Kidney (tissue), 13 donors: ENCODE measurements at regions not wholly inside any gene's neighbourhood (a gene's known extent, or its start where the extent isn't known, plus 50 kb on each side); places are given as distances from the start of the nearest gene placed in this dataset.

Experiments used
- DNase-seq, 5 donors: peaks; one replicate each; pipeline ENCODE4 v3.0.0-alpha.2; 2013 to 2020
- FAIRE-seq: peaks from 2 replicates; lab custom pipeline; 2012; peaks lifted over from hg19 to GRCh38; lab: Jason Lieb, UNC
- H3K27ac ChIP-seq, 2 donors: one replicate each; pipeline ENCODE4 v1.7.0; 2013; ENCODE audit warnings: low read depth in 2 of 2, low read length in 2 of 2, inconsistent platforms in 1 of 2
- H3K27me3 ChIP-seq: one replicate; pipeline ENCODE4 v1.7.1; 2013; ENCODE audit warnings: low read length, inconsistent platforms; ENCODE audit not compliant: control insufficient read depth, insufficient read depth
- H3K36me3 ChIP-seq, 3 donors: one replicate each; pipeline versions ENCODE4 v1.7.0 to v1.7.1; 2013; ENCODE audit warnings: low read length in 3 of 3, control low read depth in 1 of 3, inconsistent platforms in 1 of 3; ENCODE audit not compliant: insufficient read depth in 3 of 3, control insufficient read depth in 2 of 3
- H3K4me1 ChIP-seq, 3 donors: one replicate each; pipeline versions ENCODE4 v1.7.0 to v1.7.1; 2013; ENCODE audit warnings: low read length in 3 of 3, inconsistent platforms in 1 of 3, low read depth in 1 of 3; ENCODE audit not compliant: control insufficient read depth in 2 of 3, insufficient read depth in 2 of 3
- H3K4me3 ChIP-seq, 3 donors: one replicate each; pipeline versions ENCODE4 v1.7.0 to v1.8.1; 2013; ENCODE audit warnings: low read length in 3 of 3, control low read depth in 1 of 3, inconsistent platforms in 1 of 3
- H3K9ac ChIP-seq, 3 donors: one replicate each; pipeline versions ENCODE4 v1.7.0 to v1.7.1; 2013; ENCODE audit warnings: low read length in 3 of 3, control low read depth in 1 of 3, inconsistent platforms in 1 of 3
- H3K9me3 ChIP-seq, 3 donors: one replicate each; pipeline versions ENCODE4 v1.7.0 to v1.7.1; 2013; ENCODE audit warnings: low read length in 3 of 3, control low read depth in 1 of 3, inconsistent platforms in 1 of 3; ENCODE audit not compliant: control insufficient read depth in 2 of 3, insufficient read depth in 1 of 3
- CTCF ChIP-seq: IDR thresholded peaks from 3 replicates; pipeline ENCODE4 v1.5.1; 2012; ENCODE audit warnings: mild to moderate bottlenecking, moderate library complexity, borderline replicate concordance; ENCODE audit not compliant: insufficient read depth; ENCODE audit errors: extremely low read depth
- intact Hi-C: fragments of 100-400 bp; cut with DNase I; formaldehyde crosslinking; loops from one replicate; pipeline ENCODE4 v1.11.1; 2022
- donor health status: control.
- donor health status: control.
- donor health status: control.
- donor health status: control.
- donor health status: control.
- donor health status: DM: yes; HTN: yes; CAD: no.
- donor health status: Normal renal cell carcinoma (clear cell type).

GRCh38 chr5:111901296-111901695 is 144.3 kb upstream of the NREP start:
- Histone ChIP-seq H3K9ac (no peak overlapping the region), H3K4me3 (no peak overlapping the region), H3K9me3 (peaks cover 0 to 12% (median 0%) of the 10 kb centered on the region in 3 donors), H3K4me1 (no peaks in the 10 kb centered on the region), H3K36me3 (no peaks in the 10 kb centered on the region), H3K27ac (no peak overlapping the region), H3K27me3 (no peaks in the 10 kb centered on the region)
- no peak for FAIRE-seq
- intact Hi-C loops = no loop called here
- TF ChIP-seq CTCF = no peak
- peak in 1 of 5 donors; percentile 8 for DNase-seq

- Histone ChIP-seq H3K9ac (no peak overlapping the region), H3K27ac (no peak overlapping the region), H3K4me1 (no peaks in the 10 kb centered on the region), H3K9me3 (no peaks in the 10 kb centered on the region), H3K27me3 (no peaks in the 10 kb centered on the region), H3K4me3 (no peak overlapping the region), H3K36me3 (no peaks in the 10 kb centered on the region)
- FAIRE-seq = no peak
- intact Hi-C loops = no loop called here
- no peak for TF ChIP-seq CTCF
- peak in 1 of 5 donors; percentile 13 for DNase-seq
These were observed 136.0 kb upstream of the NREP start for GRCh38 chr5:111892949-111893348.

GRCh38 chr5:111887706-111888105 is 130.7 kb upstream of the NREP start:
- H3K4me1 ChIP-seq = no peaks in the 10 kb centered on the region
- no peak overlapping the region for H3K27ac ChIP-seq
- intact Hi-C loops = no loop called here
- H3K9ac ChIP-seq = no peak overlapping the region
- FAIRE-seq = no peak
- TF ChIP-seq CTCF = no peak
- no peak overlapping the region for H3K4me3 ChIP-seq
- no peaks in the 10 kb centered on the region for H3K27me3 ChIP-seq
- no peaks in the 10 kb centered on the region for H3K36me3 ChIP-seq
- no peak for DNase-seq
- H3K9me3 ChIP-seq = no peaks in the 10 kb centered on the region

- Histone ChIP-seq H3K36me3 (no peaks in the 10 kb centered on the region), H3K27me3 (no peaks in the 10 kb centered on the region), H3K9ac (no peak overlapping the region), H3K4me1 (no peaks in the 10 kb centered on the region), H3K27ac (no peak overlapping the region), H3K4me3 (no peak overlapping the region), H3K9me3 (no peaks in the 10 kb centered on the region)
- TF ChIP-seq CTCF = no peak
- DNase-seq (no peak), FAIRE-seq (no peak)
- intact Hi-C loops = no loop called here
These were observed 112.7 kb upstream of the NREP start for GRCh38 chr5:111869681-111870080.
